SK-N-SH treated with all-trans-retinoic acid at 6 μM for 48 hours (cell line): ENCODE measurements at regions not wholly inside any gene's neighbourhood (a gene's known extent, or its start where the extent isn't known, plus 50 kb on each side); places are given as distances from the start of the nearest gene placed in this dataset.

ENCODE experiments used
- ARNTL ChIP-seq: fragments of 450-650 bp; formaldehyde crosslinking; IDR thresholded peaks from 2 replicates; pipeline ENCODE4 v1.5.0; 2020; ENCODE audit warnings: low read depth, mild to moderate bottlenecking, moderate library complexity, borderline replicate concordance
- BACH2 ChIP-seq: fragments of 250-450 bp; sonication (Bioruptor Pico); IDR thresholded peaks from 2 replicates; pipeline ENCODE4 v1.9.0; 2021; ENCODE audit warnings: mild to moderate bottlenecking, borderline replicate concordance
- ESRRG ChIP-seq: fragments of 250-450 bp; sonication (Bioruptor Pico); IDR thresholded peaks from 2 replicates; pipeline ENCODE4 v1.6.1; 2021; ENCODE audit warnings: mild to moderate bottlenecking
- PATZ1 ChIP-seq: fragments of 250-450 bp; sonication (Bioruptor Pico); IDR thresholded peaks from 2 replicates; pipeline ENCODE4 v1.8.0; 2020; ENCODE audit warnings: mild to moderate bottlenecking, moderate library complexity, borderline replicate concordance
- TSHZ2 ChIP-seq: fragments of 250-450 bp; sonication (Bioruptor Pico); IDR thresholded peaks from 2 replicates; pipeline ENCODE4 v1.5.0; 2020; ENCODE audit warnings: mild to moderate bottlenecking, moderate library complexity
- ZFP3 ChIP-seq: fragments of 250-450 bp; sonication (Bioruptor Pico); IDR thresholded peaks from 2 replicates; pipeline ENCODE4 v1.5.0; 2020; ENCODE audit warnings: mild to moderate bottlenecking, moderate library complexity

- TF ChIP-seq PATZ1 (CRISPR knock-in tag), result no peak
- TF ChIP-seq ZFP3 (CRISPR knock-in tag), result no peak
- no peak for TF ChIP-seq ARNTL (CRISPR knock-in tag)
- no peak for TF ChIP-seq BACH2 (CRISPR knock-in tag)
- no peak for TF ChIP-seq ESRRG
- no peak for TF ChIP-seq TSHZ2
These were observed 384.6 kb upstream of the NCAM2 start for GRCh38 chr21:20613654-20614053.
